Neural cell (in vitro differentiated cells): ENCODE measurements at regions not wholly inside any gene's neighbourhood (a gene's known extent, or its start where the extent isn't known, plus 50 kb on each side); places are given as distances from the start of the nearest gene placed in this dataset.

ENCODE experiments used
- H2AFZ ChIP-seq: fragments of 200-600, 300-800 bp; sonication (generic), shearing (Covaris generic); 2 replicates; pipeline ENCODE4 v1.6.0; 2014; ENCODE audit warnings: low read depth, mild to moderate bottlenecking, antibody characterized with exemption, low read length, moderate library complexity
- H3F3A ChIP-seq: fragments of 200-600 bp; shearing (Covaris generic); 2 replicates; pipeline ENCODE4 v1.6.1; 2016; ENCODE audit warnings: mild to moderate bottlenecking, moderate library complexity, mixed read lengths, antibody characterized with exemption, low read length; ENCODE audit not compliant: insufficient read depth, poor library complexity, severe bottlenecking
- H3K27ac ChIP-seq: fragments of 200-600, 300-800 bp; sonication (generic), shearing (Covaris generic); 2 replicates; pipeline ENCODE4 v1.5.1; 2014; ENCODE audit warnings: mild to moderate bottlenecking, low read length, moderate library complexity
- H3K27me3 ChIP-seq: fragments of 300-800, 200-600 bp; sonication (generic), shearing (Covaris generic); 2 replicates; pipeline ENCODE4 v1.6.0; 2014; ENCODE audit warnings: mild to moderate bottlenecking, low read depth, low read length, moderate library complexity; ENCODE audit not compliant: insufficient read depth
- H3K36me3 ChIP-seq: fragments of 300-800, 200-600 bp; sonication (generic), shearing (Covaris generic); 2 replicates; pipeline ENCODE4 v1.5.1; 2014; ENCODE audit warnings: mild to moderate bottlenecking, antibody characterized with exemption, low read length, moderate library complexity; ENCODE audit not compliant: insufficient read depth
- H3K4me2 ChIP-seq: fragments of 300-800, 200-600 bp; sonication (generic), shearing (Covaris generic); 2 replicates; pipeline ENCODE4 v1.6.0; 2014; ENCODE audit warnings: mild to moderate bottlenecking, low read length
- H3K4me3 ChIP-seq: fragments of 300-800, 200-600 bp; sonication (generic), shearing (Covaris generic); 2 replicates; pipeline ENCODE4 v1.5.1; 2014; ENCODE audit warnings: mild to moderate bottlenecking, low read length, moderate library complexity
- H3K79me2 ChIP-seq: fragments of 200-600 bp; shearing (Covaris generic); replicated peaks from 2 replicates; pipeline ENCODE4 v1.6.0; 2014; ENCODE audit warnings: mild to moderate bottlenecking, low read length, moderate library complexity; ENCODE audit not compliant: insufficient read depth
- H3K9ac ChIP-seq: fragments of 300-800, 200-600 bp; sonication (generic), shearing (Covaris generic); 2 replicates; pipeline ENCODE4 v1.6.1; 2016; ENCODE audit warnings: mild to moderate bottlenecking, low read length, mixed read lengths
- H3K9me2 ChIP-seq: fragments of 200-600 bp; shearing (Covaris generic); 2 replicates; pipeline ENCODE4 v1.6.1; 2016; ENCODE audit warnings: mild to moderate bottlenecking, low read length, mixed read lengths; ENCODE audit not compliant: insufficient read depth
- H3K9me3 ChIP-seq: fragments of 200-600, 300-800 bp; sonication (generic), shearing (Covaris generic); 2 replicates; pipeline ENCODE4 v1.6.1; 2016; ENCODE audit warnings: mild to moderate bottlenecking, mixed run types, low read length, moderate library complexity, mixed read lengths
- H4K20me1 ChIP-seq: fragments of 200-600 bp; shearing (Covaris generic); 2 replicates; pipeline ENCODE4 v1.6.1; 2016; ENCODE audit warnings: mild to moderate bottlenecking, mixed run types; ENCODE audit not compliant: insufficient read depth
- EP300 ChIP-seq: fragments of 450-650 bp; conservative IDR thresholded peaks from 2 replicates; pipeline ENCODE4 v1.6.1; 2014; ENCODE audit warnings: antibody characterized with exemption, mild to moderate bottlenecking, moderate library complexity; ENCODE audit not compliant: poor library complexity, severe bottlenecking
- EZH2 ChIP-seq: fragments of 200-600, 300-800 bp; shearing (Covaris generic), sonication (generic); IDR thresholded peaks from 2 replicates; pipeline ENCODE4 v1.6.1; 2014; ENCODE audit warnings: antibody characterized with exemption, low read length, borderline replicate concordance, mild to moderate bottlenecking; ENCODE audit not compliant: insufficient read depth, poor library complexity, severe bottlenecking
- MXI1 ChIP-seq: fragments of 450-650 bp; conservative IDR thresholded peaks from 2 replicates; pipeline ENCODE4 v1.6.1; 2014; ENCODE audit warnings: antibody characterized with exemption, mild to moderate bottlenecking; ENCODE audit not compliant: poor library complexity, severe bottlenecking
- POLR2AphosphoS5 ChIP-seq: IDR thresholded peaks from 2 replicates; pipeline ENCODE4 v1.6.1; 2012
- RAD21 ChIP-seq: fragments of 450-650 bp; conservative IDR thresholded peaks from 2 replicates; pipeline ENCODE4 v1.6.1; 2014; ENCODE audit warnings: antibody characterized with exemption, mild to moderate bottlenecking, moderate library complexity
- SMC3 ChIP-seq: fragments of 450-650 bp; conservative IDR thresholded peaks from 2 replicates; pipeline ENCODE4 v1.6.1; 2014; ENCODE audit warnings: antibody characterized with exemption, mild to moderate bottlenecking, moderate library complexity; ENCODE audit not compliant: poor library complexity
- TAF1 ChIP-seq: IDR thresholded peaks from 2 replicates; pipeline ENCODE4 v1.6.1; 2012; ENCODE audit warnings: low read depth
- TF ChIP-seq, protein P1 (sequence below): IDR thresholded peaks from 2 replicates; pipeline ENCODE4 v1.6.1; 2012; ENCODE audit warnings: borderline replicate concordance
- TF ChIP-seq, protein P2 (sequence below): fragments of 450-650 bp; IDR thresholded peaks from 2 replicates; pipeline ENCODE4 v1.5.1; 2014; ENCODE audit warnings: antibody characterized with exemption, mild to moderate bottlenecking, moderate library complexity; ENCODE audit not compliant: poor library complexity, severe bottlenecking

GRCh38 chr1:157419845-157420542 is 132.3 kb downstream of the FCRL5 start:
- no peak overlapping the region for H3K4me3 ChIP-seq
- TF ChIP-seq TAF1 (no peak), MXI1 (no peak), EZH2 (no peak), RAD21 (no peak), SMC3 (no peak), POLR2AphosphoS5 (no peak), EP300 (no peak)
- TF ChIP-seq, protein P1, sequence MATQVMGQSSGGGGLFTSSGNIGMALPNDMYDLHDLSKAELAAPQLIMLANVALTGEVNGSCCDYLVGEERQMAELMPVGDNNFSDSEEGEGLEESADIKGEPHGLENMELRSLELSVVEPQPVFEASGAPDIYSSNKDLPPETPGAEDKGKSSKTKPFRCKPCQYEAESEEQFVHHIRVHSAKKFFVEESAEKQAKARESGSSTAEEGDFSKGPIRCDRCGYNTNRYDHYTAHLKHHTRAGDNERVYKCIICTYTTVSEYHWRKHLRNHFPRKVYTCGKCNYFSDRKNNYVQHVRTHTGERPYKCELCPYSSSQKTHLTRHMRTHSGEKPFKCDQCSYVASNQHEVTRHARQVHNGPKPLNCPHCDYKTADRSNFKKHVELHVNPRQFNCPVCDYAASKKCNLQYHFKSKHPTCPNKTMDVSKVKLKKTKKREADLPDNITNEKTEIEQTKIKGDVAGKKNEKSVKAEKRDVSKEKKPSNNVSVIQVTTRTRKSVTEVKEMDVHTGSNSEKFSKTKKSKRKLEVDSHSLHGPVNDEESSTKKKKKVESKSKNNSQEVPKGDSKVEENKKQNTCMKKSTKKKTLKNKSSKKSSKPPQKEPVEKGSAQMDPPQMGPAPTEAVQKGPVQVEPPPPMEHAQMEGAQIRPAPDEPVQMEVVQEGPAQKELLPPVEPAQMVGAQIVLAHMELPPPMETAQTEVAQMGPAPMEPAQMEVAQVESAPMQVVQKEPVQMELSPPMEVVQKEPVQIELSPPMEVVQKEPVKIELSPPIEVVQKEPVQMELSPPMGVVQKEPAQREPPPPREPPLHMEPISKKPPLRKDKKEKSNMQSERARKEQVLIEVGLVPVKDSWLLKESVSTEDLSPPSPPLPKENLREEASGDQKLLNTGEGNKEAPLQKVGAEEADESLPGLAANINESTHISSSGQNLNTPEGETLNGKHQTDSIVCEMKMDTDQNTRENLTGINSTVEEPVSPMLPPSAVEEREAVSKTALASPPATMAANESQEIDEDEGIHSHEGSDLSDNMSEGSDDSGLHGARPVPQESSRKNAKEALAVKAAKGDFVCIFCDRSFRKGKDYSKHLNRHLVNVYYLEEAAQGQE: no peak
- TF ChIP-seq, protein P2, sequence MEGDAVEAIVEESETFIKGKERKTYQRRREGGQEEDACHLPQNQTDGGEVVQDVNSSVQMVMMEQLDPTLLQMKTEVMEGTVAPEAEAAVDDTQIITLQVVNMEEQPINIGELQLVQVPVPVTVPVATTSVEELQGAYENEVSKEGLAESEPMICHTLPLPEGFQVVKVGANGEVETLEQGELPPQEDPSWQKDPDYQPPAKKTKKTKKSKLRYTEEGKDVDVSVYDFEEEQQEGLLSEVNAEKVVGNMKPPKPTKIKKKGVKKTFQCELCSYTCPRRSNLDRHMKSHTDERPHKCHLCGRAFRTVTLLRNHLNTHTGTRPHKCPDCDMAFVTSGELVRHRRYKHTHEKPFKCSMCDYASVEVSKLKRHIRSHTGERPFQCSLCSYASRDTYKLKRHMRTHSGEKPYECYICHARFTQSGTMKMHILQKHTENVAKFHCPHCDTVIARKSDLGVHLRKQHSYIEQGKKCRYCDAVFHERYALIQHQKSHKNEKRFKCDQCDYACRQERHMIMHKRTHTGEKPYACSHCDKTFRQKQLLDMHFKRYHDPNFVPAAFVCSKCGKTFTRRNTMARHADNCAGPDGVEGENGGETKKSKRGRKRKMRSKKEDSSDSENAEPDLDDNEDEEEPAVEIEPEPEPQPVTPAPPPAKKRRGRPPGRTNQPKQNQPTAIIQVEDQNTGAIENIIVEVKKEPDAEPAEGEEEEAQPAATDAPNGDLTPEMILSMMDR: no peak
- H4K20me1 ChIP-seq: no peaks in the 10 kb centered on the region
- no peak overlapping the region for H3K27ac ChIP-seq
- no peak overlapping the region for H2AFZ ChIP-seq
- no peaks in the 10 kb centered on the region for H3K27me3 ChIP-seq
- no peak overlapping the region for H3K4me2 ChIP-seq
- H3K79me2 ChIP-seq: no peaks in the 10 kb centered on the region
- no peaks in the 10 kb centered on the region for H3K36me3 ChIP-seq
- no peaks in the 10 kb centered on the region for H3K9me2 ChIP-seq
- no peaks in the 10 kb centered on the region for H3F3A ChIP-seq
- H3K9ac ChIP-seq: no peak overlapping the region
- H3K9me3 ChIP-seq: no peaks in the 10 kb centered on the region

DNA sequence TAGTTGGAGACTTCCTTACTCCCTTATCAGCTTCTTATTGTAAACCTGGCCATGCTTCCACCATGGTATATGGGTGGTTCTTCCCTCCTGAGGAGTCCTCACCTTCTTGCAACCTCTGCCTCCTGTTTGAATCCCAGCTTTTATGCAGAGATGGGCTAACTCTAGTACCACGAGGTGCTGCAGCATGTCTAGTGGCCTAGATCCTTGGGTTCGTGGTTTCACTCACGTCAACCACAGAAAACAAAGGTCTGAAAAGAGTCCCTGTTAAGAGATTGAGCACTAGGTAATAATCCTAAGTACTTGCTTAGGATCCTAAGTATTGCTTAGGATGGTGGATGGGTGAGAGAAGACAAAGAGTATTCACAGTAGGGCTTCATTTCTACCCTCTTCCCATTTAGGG is 133.7 kb downstream of the FCRL5 start:
- Histone ChIP-seq H3F3A (no peaks in the 10 kb centered on the region), H3K4me2 (no peak overlapping the region), H3K27ac (no peak overlapping the region), H2AFZ (no peak overlapping the region), H3K27me3 (no peaks in the 10 kb centered on the region), H4K20me1 (no peaks in the 10 kb centered on the region), H3K9me2 (no peaks in the 10 kb centered on the region), H3K36me3 (no peaks in the 10 kb centered on the region), H3K9ac (no peak overlapping the region), H3K79me2 (no peaks in the 10 kb centered on the region), H3K9me3 (no peaks in the 10 kb centered on the region), H3K4me3 (no peak overlapping the region)
- TF ChIP-seq MXI1 (no peak), EP300 (no peak), POLR2AphosphoS5 (no peak), TAF1 (no peak), SMC3 (no peak), RAD21 (no peak), EZH2 (no peak)
- TF ChIP-seq, protein P1: no peak
- TF ChIP-seq, protein P2: no peak
